SK-N-SH (cell line): ENCODE measurements at regions not wholly inside any gene's neighbourhood (a gene's known extent, or its start where the extent isn't known, plus 50 kb on each side); places are given as distances from the start of the nearest gene placed in this dataset.

Experiments used
- CTCF ChIA-PET: fragments of 300-600, 350-600 bp; formaldehyde crosslinking; extraction: SDS; loops from one replicate; lab custom pipeline; 2021; lab: Yijun Ruan, JAX
- POLR2A ChIA-PET: fragments of 350-600 bp; sonication (Branson Sonifier 250); formaldehyde crosslinking; extraction: SDS; loops from one replicate; lab custom pipeline; 2020; ENCODE audit warnings: antibody characterized with exemption, inconsistent platforms; lab: Yijun Ruan, JAX
- DNase-seq: peaks from one replicate; pipeline ENCODE4 v3.0.0; 2012
- H2AFZ ChIP-seq: fragments of 200-600 bp; sonication (generic); 2 replicates; pipeline ENCODE4 v1.8.1; 2016; ENCODE audit warnings: antibody characterized with exemption, mild to moderate bottlenecking, low read depth
- H3F3A ChIP-seq: fragments of 200-600 bp; sonication (generic); replicated peaks from 2 replicates; pipeline ENCODE3; 2016; ENCODE audit warnings: antibody characterized with exemption, mild to moderate bottlenecking; ENCODE audit not compliant: insufficient read depth
- H3K27ac ChIP-seq, 2 experiments: fragments of 200-500 bp in 1 of 2; fragments of 200-600 bp in 1 of 2; sonication (Bioruptor generic) in 1 of 2; sonication (generic), shearing (Covaris generic) in 1 of 2; 2 replicates each; pipeline versions ENCODE4 v1.5.1 to v1.6.1; 2014 to 2016; ENCODE audit warnings: low read depth in 2 of 2, inconsistent platforms in 1 of 2, low read length in 1 of 2, mild to moderate bottlenecking in 1 of 2, mixed read lengths in 1 of 2
- H3K27me3 ChIP-seq: fragments of 200-600 bp; sonication (generic), shearing (Covaris generic); 2 replicates; pipeline ENCODE4 v1.6.1; 2016; ENCODE audit warnings: mixed run types; ENCODE audit not compliant: insufficient read depth
- H3K36me3 ChIP-seq, 2 experiments: fragments of 200-500 bp in 1 of 2; fragments of 200-600 bp in 1 of 2; sonication (Bioruptor generic) in 1 of 2; sonication (generic) in 1 of 2; replicated peaks in 1 of 2; 2 replicates each; pipeline versions ENCODE3 to v1.5.1; 2014 to 2016; ENCODE audit warnings: low read length in 1 of 2, mild to moderate bottlenecking in 1 of 2; ENCODE audit not compliant: insufficient read depth in 2 of 2, control insufficient read depth in 1 of 2
- H3K4me1 ChIP-seq, 2 experiments: fragments of 200-500 bp in 1 of 2; fragments of 200-600 bp in 1 of 2; sonication (Bioruptor generic) in 1 of 2; sonication (generic), shearing (Covaris generic) in 1 of 2; 2 replicates each; pipeline versions ENCODE4 v1.5.1 to v1.6.1; 2014 to 2016; ENCODE audit warnings: low read depth in 1 of 2, low read length in 1 of 2, mixed run types in 1 of 2; ENCODE audit not compliant: insufficient read depth in 2 of 2, control insufficient read depth in 1 of 2
- H3K4me2 ChIP-seq: fragments of 200-600 bp; sonication (generic), shearing (Covaris generic); 2 replicates; pipeline ENCODE4 v1.6.1; 2017; ENCODE audit warnings: mixed run types
- H3K4me3 ChIP-seq, 2 experiments: fragments of 200-500 bp in 1 of 2; fragments of 200-600 bp in 1 of 2; sonication (Bioruptor generic) in 1 of 2; sonication (generic), shearing (Covaris generic) in 1 of 2; 2 replicates each; pipeline versions ENCODE4 v1.5.1 to v1.8.1; 2014 to 2016; ENCODE audit warnings: low read depth in 2 of 2, inconsistent platforms in 1 of 2, low read length in 1 of 2, mild to moderate bottlenecking in 1 of 2, mixed read lengths in 1 of 2, moderate library complexity in 1 of 2
- H3K79me2 ChIP-seq: fragments of 200-600 bp; sonication (generic); 2 replicates; pipeline ENCODE4 v1.8.1; 2017; ENCODE audit warnings: mild to moderate bottlenecking; ENCODE audit not compliant: insufficient read depth
- H3K9ac ChIP-seq: fragments of 200-600 bp; sonication (generic); 2 replicates; pipeline ENCODE4 v1.6.1; 2017; ENCODE audit warnings: mixed run types
- H3K9me2 ChIP-seq: fragments of 200-600 bp; sonication (generic); 2 replicates; pipeline ENCODE4 v1.6.1; 2017; ENCODE audit warnings: mixed run types
- H3K9me3 ChIP-seq: fragments of 200-600 bp; sonication (generic); 2 replicates; pipeline ENCODE4 v1.6.1; 2017; ENCODE audit warnings: mixed run types, mild to moderate bottlenecking, moderate library complexity
- H4K20me1 ChIP-seq: fragments of 200-600 bp; sonication (generic); 2 replicates; pipeline ENCODE4 v1.6.1; 2017; ENCODE audit warnings: mild to moderate bottlenecking, mixed run types; ENCODE audit not compliant: insufficient read depth
- CHD2 ChIP-seq: fragments of 150-350 bp; IDR thresholded peaks from 2 replicates; pipeline ENCODE4 v1.6.1; 2018; ENCODE audit warnings: low read length; ENCODE audit not compliant: partially characterized antibody
- EZH2phosphoT487 ChIP-seq: fragments of 200-600 bp; sonication (generic); IDR thresholded peaks from 2 replicates; pipeline ENCODE4 v1.6.1; 2017; ENCODE audit warnings: low read depth, mixed run types, mild to moderate bottlenecking, antibody characterized with exemption, moderate library complexity, borderline replicate concordance
- FOSL2 ChIP-seq: IDR thresholded peaks from 2 replicates; pipeline ENCODE4 v1.4.0; 2012; ENCODE audit warnings: low read depth, mild to moderate bottlenecking, moderate library complexity, borderline replicate concordance
- FOXJ3 ChIP-seq: sonication (generic); formaldehyde crosslinking; IDR thresholded peaks from 2 replicates; pipeline ENCODE4 v1.5.1; 2020; ENCODE audit warnings: mild to moderate bottlenecking, missing genetic modification reagents
- FOXM1 ChIP-seq: IDR thresholded peaks from 2 replicates; pipeline ENCODE4 v1.4.0; 2012; ENCODE audit warnings: low read depth, mild to moderate bottlenecking
- GATA2 ChIP-seq: sonication (generic); formaldehyde crosslinking; IDR thresholded peaks from 2 replicates; pipeline ENCODE4 v1.5.0; 2020; ENCODE audit warnings: mild to moderate bottlenecking, missing genetic modification reagents
- MEF2A ChIP-seq: IDR thresholded peaks from 2 replicates; pipeline ENCODE4 v1.4.0; 2012; ENCODE audit warnings: low read depth, borderline replicate concordance
- MXI1 ChIP-seq: IDR thresholded peaks from 2 replicates; pipeline ENCODE4 v1.6.1; 2012; ENCODE audit warnings: mild to moderate bottlenecking, low read depth, low read length, improper control_type of control experiment
- NRF1 ChIP-seq: IDR thresholded peaks from 2 replicates; pipeline ENCODE4 v1.6.1; 2012; ENCODE audit warnings: low read depth, mild to moderate bottlenecking, low read length
- POLR2AphosphoS5 ChIP-seq: IDR thresholded peaks from 2 replicates; pipeline ENCODE4 v1.6.1; 2012; ENCODE audit warnings: low read depth, low read length
- RAD21 ChIP-seq: IDR thresholded peaks from 2 replicates; pipeline ENCODE4 v1.6.1; 2012; ENCODE audit warnings: mild to moderate bottlenecking, low read length
- REST ChIP-seq: IDR thresholded peaks from 2 replicates; pipeline ENCODE4 v1.6.1; 2012; ENCODE audit warnings: mild to moderate bottlenecking, low read depth, low read length, moderate library complexity
- RFX5 ChIP-seq: IDR thresholded peaks from 2 replicates; pipeline ENCODE4 v1.6.1; 2012; ENCODE audit warnings: mild to moderate bottlenecking, improper control_type of control experiment, low read length
- RXRA ChIP-seq: IDR thresholded peaks from 2 replicates; pipeline ENCODE4 v1.4.0; 2012; ENCODE audit warnings: low read depth, mild to moderate bottlenecking, borderline replicate concordance
- TAF1 ChIP-seq: IDR thresholded peaks from 2 replicates; pipeline ENCODE4 v1.6.1; 2012; ENCODE audit warnings: low read depth, mild to moderate bottlenecking, low read length, moderate library complexity, borderline replicate concordance
- TCF12 ChIP-seq: IDR thresholded peaks from 2 replicates; pipeline ENCODE4 v1.4.0; 2012
- YY1 ChIP-seq: IDR thresholded peaks from 2 replicates; pipeline ENCODE4 v1.4.0; 2012; ENCODE audit warnings: low read depth, mild to moderate bottlenecking
- WGBS: methylation state at CpG from one replicate; pipeline ENCODE4 v1.1.6; 2017; ENCODE audit warnings: low lambda C conversion rate; 5-methylcytosine and 5-hydroxymethylcytosine counted together
- TF ChIP-seq, protein P1 (sequence below): IDR thresholded peaks from 2 replicates; pipeline ENCODE4 v1.4.0; 2012; ENCODE audit warnings: low read depth
- TF ChIP-seq, protein P2 (sequence below): IDR thresholded peaks from 2 replicates; pipeline ENCODE4 v1.4.0; 2012; ENCODE audit warnings: low read depth, borderline replicate concordance
- TF ChIP-seq, protein P3 (sequence below): fragments of 200-600 bp; sonication (generic); IDR thresholded peaks from 2 replicates; pipeline ENCODE4 v1.6.1; 2017; ENCODE audit warnings: antibody characterized with exemption, mild to moderate bottlenecking, moderate library complexity
- TF ChIP-seq, protein P4 (sequence below): IDR thresholded peaks from 2 replicates; pipeline ENCODE4 v1.4.0; 2012; ENCODE audit warnings: low read depth, borderline replicate concordance

DNA sequence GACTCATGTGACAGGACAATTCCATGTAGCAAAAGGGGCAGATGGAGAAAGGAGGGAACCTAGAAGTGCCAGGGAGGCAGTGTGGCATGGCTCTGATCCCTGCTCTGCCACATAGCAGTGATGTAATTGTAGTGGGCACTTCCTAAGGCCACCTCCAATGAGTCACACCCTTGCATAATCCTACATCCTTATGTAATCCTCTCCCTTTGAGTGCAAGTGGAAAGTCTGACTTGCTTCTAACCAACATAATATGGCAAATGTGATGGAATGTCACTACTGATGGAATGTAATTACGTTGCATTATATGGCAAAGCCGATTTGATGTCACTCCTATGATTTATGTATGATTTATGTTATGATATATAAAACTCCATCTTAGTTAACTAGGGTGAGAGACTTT, 72.9 kb upstream of the ATP2C1 start:
- Histone ChIP-seq H3K9ac (no peak overlapping the region), H3F3A (no peaks in the 10 kb centered on the region), H3K4me3 (no peak overlapping the region), H3K27me3 (no peaks in the 10 kb centered on the region), H3K9me3 (no peaks in the 10 kb centered on the region), H3K36me3 (no peaks in the 10 kb centered on the region), H2AFZ (no peak overlapping the region), H3K4me2 (no peak overlapping the region), H3K9me2 (no peaks in the 10 kb centered on the region), H4K20me1 (no peaks in the 10 kb centered on the region), H3K27ac (no peak overlapping the region), H3K79me2 (no peaks in the 10 kb centered on the region), H3K4me1 (peaks cover 0 to 5% of the 10 kb centered on the region in 2 experiments; a peak in 1 of 4 replicates)
- TF ChIP-seq POLR2AphosphoS5 (no peak), FOXJ3 (CRISPR knock-in tag) (no peak), NRF1 (no peak), GATA2 (CRISPR knock-in tag) (no peak)
- WGBS, result 19% methylated on average over 2 of the region's 2 CpGs
- POLR2A ChIA-PET, result no interaction called here
- DNase-seq, result no peak
- CTCF ChIA-PET, result no interaction called here

GRCh38 chr3:130821806-130822205, 72.1 kb upstream of the ATP2C1 start:
- H3K9me3 ChIP-seq, result no peaks in the 10 kb centered on the region
- H2AFZ ChIP-seq, result no peak overlapping the region
- H3K9me2 ChIP-seq, result no peaks in the 10 kb centered on the region
- H3K36me3 ChIP-seq, result no peaks in the 10 kb centered on the region
- no peaks in the 10 kb centered on the region for H3K79me2 ChIP-seq
- no peak overlapping the region for H3K4me3 ChIP-seq
- no peaks in the 10 kb centered on the region for H3K27me3 ChIP-seq
- H3K4me2 ChIP-seq, result no peak overlapping the region
- ChIA-PET CTCF (no interaction called here), POLR2A (interaction anchor here (0.5 kb wide), 1 partner anchor 31 kb away, joined by 6 read pairs; no protein-coding TSS in a partner anchor)
- no peak overlapping the region for H3K27ac ChIP-seq
- H3K9ac ChIP-seq, result no peak overlapping the region
- H3K4me1 ChIP-seq, result peaks cover 0 to 6% of the 10 kb centered on the region in 2 experiments; a peak in 1 of 4 replicates
- 16% methylated on average over 1 of the region's 1 CpG for WGBS
- no peaks in the 10 kb centered on the region for H3F3A ChIP-seq
- no peaks in the 10 kb centered on the region for H4K20me1 ChIP-seq
- no peak for DNase-seq
- no peak for TF ChIP-seq TAF1
- no peak for TF ChIP-seq EZH2phosphoT487
- no peak for TF ChIP-seq MEF2A
- no peak for TF ChIP-seq TCF12
- TF ChIP-seq, protein P1, sequence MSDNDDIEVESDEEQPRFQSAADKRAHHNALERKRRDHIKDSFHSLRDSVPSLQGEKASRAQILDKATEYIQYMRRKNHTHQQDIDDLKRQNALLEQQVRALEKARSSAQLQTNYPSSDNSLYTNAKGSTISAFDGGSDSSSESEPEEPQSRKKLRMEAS, result no peak
- no peak for TF ChIP-seq RXRA
- no peak for TF ChIP-seq YY1
- TF ChIP-seq, protein P2, sequence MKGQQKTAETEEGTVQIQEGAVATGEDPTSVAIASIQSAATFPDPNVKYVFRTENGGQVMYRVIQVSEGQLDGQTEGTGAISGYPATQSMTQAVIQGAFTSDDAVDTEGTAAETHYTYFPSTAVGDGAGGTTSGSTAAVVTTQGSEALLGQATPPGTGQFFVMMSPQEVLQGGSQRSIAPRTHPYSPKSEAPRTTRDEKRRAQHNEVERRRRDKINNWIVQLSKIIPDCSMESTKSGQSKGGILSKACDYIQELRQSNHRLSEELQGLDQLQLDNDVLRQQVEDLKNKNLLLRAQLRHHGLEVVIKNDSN, result no peak
- TF ChIP-seq REST, result no peak
- no peak for TF ChIP-seq RAD21
- TF ChIP-seq FOSL2, result no peak
- TF ChIP-seq, protein P3, sequence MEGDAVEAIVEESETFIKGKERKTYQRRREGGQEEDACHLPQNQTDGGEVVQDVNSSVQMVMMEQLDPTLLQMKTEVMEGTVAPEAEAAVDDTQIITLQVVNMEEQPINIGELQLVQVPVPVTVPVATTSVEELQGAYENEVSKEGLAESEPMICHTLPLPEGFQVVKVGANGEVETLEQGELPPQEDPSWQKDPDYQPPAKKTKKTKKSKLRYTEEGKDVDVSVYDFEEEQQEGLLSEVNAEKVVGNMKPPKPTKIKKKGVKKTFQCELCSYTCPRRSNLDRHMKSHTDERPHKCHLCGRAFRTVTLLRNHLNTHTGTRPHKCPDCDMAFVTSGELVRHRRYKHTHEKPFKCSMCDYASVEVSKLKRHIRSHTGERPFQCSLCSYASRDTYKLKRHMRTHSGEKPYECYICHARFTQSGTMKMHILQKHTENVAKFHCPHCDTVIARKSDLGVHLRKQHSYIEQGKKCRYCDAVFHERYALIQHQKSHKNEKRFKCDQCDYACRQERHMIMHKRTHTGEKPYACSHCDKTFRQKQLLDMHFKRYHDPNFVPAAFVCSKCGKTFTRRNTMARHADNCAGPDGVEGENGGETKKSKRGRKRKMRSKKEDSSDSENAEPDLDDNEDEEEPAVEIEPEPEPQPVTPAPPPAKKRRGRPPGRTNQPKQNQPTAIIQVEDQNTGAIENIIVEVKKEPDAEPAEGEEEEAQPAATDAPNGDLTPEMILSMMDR, result no peak
- no peak for TF ChIP-seq CHD2
- no peak for TF ChIP-seq FOXM1
- TF ChIP-seq, protein P4, sequence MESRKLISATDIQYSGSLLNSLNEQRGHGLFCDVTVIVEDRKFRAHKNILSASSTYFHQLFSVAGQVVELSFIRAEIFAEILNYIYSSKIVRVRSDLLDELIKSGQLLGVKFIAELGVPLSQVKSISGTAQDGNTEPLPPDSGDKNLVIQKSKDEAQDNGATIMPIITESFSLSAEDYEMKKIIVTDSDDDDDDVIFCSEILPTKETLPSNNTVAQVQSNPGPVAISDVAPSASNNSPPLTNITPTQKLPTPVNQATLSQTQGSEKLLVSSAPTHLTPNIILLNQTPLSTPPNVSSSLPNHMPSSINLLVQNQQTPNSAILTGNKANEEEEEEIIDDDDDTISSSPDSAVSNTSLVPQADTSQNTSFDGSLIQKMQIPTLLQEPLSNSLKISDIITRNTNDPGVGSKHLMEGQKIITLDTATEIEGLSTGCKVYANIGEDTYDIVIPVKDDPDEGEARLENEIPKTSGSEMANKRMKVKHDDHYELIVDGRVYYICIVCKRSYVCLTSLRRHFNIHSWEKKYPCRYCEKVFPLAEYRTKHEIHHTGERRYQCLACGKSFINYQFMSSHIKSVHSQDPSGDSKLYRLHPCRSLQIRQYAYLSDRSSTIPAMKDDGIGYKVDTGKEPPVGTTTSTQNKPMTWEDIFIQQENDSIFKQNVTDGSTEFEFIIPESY, result no peak
- TF ChIP-seq MXI1, result no peak
- TF ChIP-seq RFX5, result no peak
